Ishikawa (cell line): ENCODE measurements at regions not wholly inside any gene's neighbourhood (a gene's known extent, or its start where the extent isn't known, plus 50 kb on each side); places are given as distances from the start of the nearest gene placed in this dataset.

Experiments
- CEBPB ChIP-seq: IDR thresholded peaks from 2 replicates; pipeline ENCODE4 v1.6.1; 2012
- CREB1 ChIP-seq: IDR thresholded peaks from 2 replicates; pipeline ENCODE4 v1.6.1; 2012; ENCODE audit warnings: low read depth
- EGR1 ChIP-seq: IDR thresholded peaks from 2 replicates; pipeline ENCODE4 v1.6.1; 2012
- EP300 ChIP-seq: IDR thresholded peaks from 2 replicates; pipeline ENCODE4 v1.6.1; 2012; ENCODE audit warnings: borderline replicate concordance
- FOXM1 ChIP-seq: IDR thresholded peaks from 2 replicates; pipeline ENCODE4 v1.6.1; 2012; ENCODE audit warnings: low read depth, borderline replicate concordance
- MAX ChIP-seq: IDR thresholded peaks from 2 replicates; pipeline ENCODE4 v1.6.1; 2012
- NFIC ChIP-seq: IDR thresholded peaks from 2 replicates; pipeline ENCODE4 v1.6.1; 2012
- RAD21 ChIP-seq: IDR thresholded peaks from 2 replicates; pipeline ENCODE4 v1.6.1; 2012; ENCODE audit warnings: low read depth
- REST ChIP-seq: IDR thresholded peaks from 2 replicates; pipeline ENCODE4 v1.6.1; 2012; ENCODE audit warnings: low read depth, mild to moderate bottlenecking
- TAF1 ChIP-seq: IDR thresholded peaks from 2 replicates; pipeline ENCODE4 v1.6.1; 2012; ENCODE audit warnings: low read depth, mild to moderate bottlenecking
- TCF12 ChIP-seq: IDR thresholded peaks from 2 replicates; pipeline ENCODE4 v1.6.1; 2012; ENCODE audit warnings: low read depth
- TEAD4 ChIP-seq: IDR thresholded peaks from 2 replicates; pipeline ENCODE4 v1.6.1; 2012
- USF1 ChIP-seq: IDR thresholded peaks from 2 replicates; pipeline ENCODE4 v1.6.1; 2012
- YY1 ChIP-seq: IDR thresholded peaks from 2 replicates; pipeline ENCODE4 v1.6.1; 2012; ENCODE audit warnings: low read depth
- ZBTB7A ChIP-seq: IDR thresholded peaks from 2 replicates; pipeline ENCODE4 v1.6.1; 2012; ENCODE audit warnings: low read depth

GRCh38 chr12:47369085-47369484 is 289.3 kb upstream of the AMIGO2 start:
- TF ChIP-seq FOXM1 (no peak), TAF1 (no peak), CEBPB (no peak), TCF12 (no peak), USF1 (no peak), EP300 (no peak)

- no peak for TF ChIP-seq YY1
- no peak for TF ChIP-seq TCF12
- TF ChIP-seq EP300 = no peak
- TF ChIP-seq TEAD4 = no peak
- TF ChIP-seq FOXM1 = no peak
- TF ChIP-seq CREB1 = no peak
- TF ChIP-seq MAX = no peak
- no peak for TF ChIP-seq REST
Measured at GRCh38 chr12:47367912-47368537, 288.3 kb upstream of the AMIGO2 start.

- TF ChIP-seq FOXM1 (no peak), ZBTB7A (no peak), EP300 (no peak), TEAD4 (no peak), TCF12 (no peak), YY1 (no peak), NFIC (no peak), MAX (no peak), RAD21 (no peak), TAF1 (no peak), CREB1 (no peak), CEBPB (no peak), USF1 (no peak), REST (no peak), EGR1 (no peak)
Measured at GRCh38 chr12:47366579-47366978, 286.8 kb upstream of the AMIGO2 start.

GRCh38 chr12:47366157-47366556 is 286.4 kb upstream of the AMIGO2 start:
- no peak for TF ChIP-seq TEAD4
- TF ChIP-seq MAX = no peak
- TF ChIP-seq USF1 = no peak
- TF ChIP-seq FOXM1 = no peak
- no peak for TF ChIP-seq CEBPB
- TF ChIP-seq REST = no peak
- no peak for TF ChIP-seq ZBTB7A
